Astrocyte (in vitro differentiated cells and primary cell): ENCODE measurements at regions not wholly inside any gene's neighbourhood (a gene's known extent, or its start where the extent isn't known, plus 50 kb on each side); places are given as distances from the start of the nearest gene placed in this dataset.

ENCODE experiments used
- CTCF ChIP-seq: IDR thresholded peaks from 2 replicates; pipeline ENCODE4 v1.5.1; 2011; ENCODE audit warnings: low read depth, mild to moderate bottlenecking, inconsistent platforms, low read length, moderate library complexity; ENCODE audit not compliant: insufficient read depth
- EZH2 ChIP-seq: IDR thresholded peaks from 2 replicates; pipeline ENCODE4 v1.6.1; 2012; ENCODE audit warnings: mild to moderate bottlenecking, low read length, inconsistent platforms; ENCODE audit not compliant: insufficient read depth

- TF ChIP-seq CTCF (no peak), EZH2 (no peak)
Measured at GRCh38 chr16:26830428-26831127, 236.1 kb upstream of the C16orf82 start.
